ENCODE measurements at regions not wholly inside any gene's neighbourhood (a gene's known extent, or its start where the extent isn't known, plus 50 kb on each side); places are given as distances from the start of the nearest gene placed in this dataset.

DNA sequence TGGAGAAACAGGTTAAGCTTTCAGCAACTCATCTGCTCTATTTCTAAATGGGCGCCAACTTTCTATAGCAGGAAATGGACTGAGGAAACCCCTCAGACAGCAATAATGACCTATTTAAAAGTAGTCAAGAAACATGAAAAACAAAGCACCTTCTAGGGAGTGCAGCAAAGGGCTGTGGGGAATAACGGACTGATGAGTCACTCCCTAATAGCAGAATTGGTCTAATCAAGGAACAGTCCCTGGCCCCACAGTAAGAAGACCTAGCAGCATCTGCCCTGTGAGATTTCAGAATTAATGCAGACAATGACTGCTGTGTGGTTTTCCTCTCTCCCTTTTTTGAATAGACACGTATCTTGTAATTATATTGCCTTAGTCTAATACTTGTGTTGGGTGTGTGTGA is 602.9 kb downstream of the IPMK start:
- no peak overlapping the region for H3K27ac ChIP-seq
- 59 to 71% (median 65%) methylated on average over 3 of the region's 3 CpGs for WGBS, 5 donors

DNA sequence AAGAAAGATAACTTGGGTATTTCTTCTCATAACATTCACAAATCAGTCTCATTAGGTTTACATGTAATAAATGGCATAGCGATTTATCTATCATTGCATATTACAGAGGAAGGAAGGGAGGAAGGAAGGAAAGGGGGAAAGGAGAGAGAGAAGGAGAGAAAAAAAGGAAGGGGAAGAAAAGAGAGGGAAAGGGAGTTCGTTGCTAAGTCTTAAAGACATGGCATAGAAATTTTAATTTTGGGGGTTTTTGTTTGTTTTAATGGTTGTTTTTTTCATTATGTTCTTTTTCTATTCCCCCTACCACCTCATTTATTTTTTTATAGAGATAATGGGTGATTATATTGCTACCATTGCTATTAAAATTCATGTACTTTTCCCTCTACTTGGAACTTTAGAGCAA is 604.3 kb downstream of the IPMK start:
- 53 to 69% (median 62%) methylated on average over 2 of the region's 2 CpGs for WGBS, 5 donors
- Histone ChIP-seq H3K27ac (no peak overlapping the region), H3K9me3 (no peaks in the 10 kb centered on the region), H3K27me3 (no peaks in the 10 kb centered on the region), H3K36me3 (no peaks in the 10 kb centered on the region), H3K4me3 (no peak overlapping the region), H3K4me1 (no peaks in the 10 kb centered on the region)
- intact Hi-C loops (cut with DNase I; ENCODE audit: low total_unique reads), result no loop called here
- TF ChIP-seq POLR2A (IDR thresholded peaks at IDR 0.05) (no peak), CTCF (IDR thresholded peaks at IDR 0.05) (no peak), POLR2AphosphoS5 (IDR thresholded peaks at IDR 0.05) (no peak)
- no peak for DNase-seq

More for the DNA sequence above, 602.9 kb downstream of the IPMK start:
- Histone ChIP-seq H3K27me3 (no peaks in the 10 kb centered on the region), H3K4me1 (no peaks in the 10 kb centered on the region), H3K4me3 (no peak overlapping the region), H3K36me3 (no peaks in the 10 kb centered on the region), H3K9me3 (no peaks in the 10 kb centered on the region)
- TF ChIP-seq POLR2AphosphoS5 (IDR thresholded peaks at IDR 0.05) (no peak), CTCF (IDR thresholded peaks at IDR 0.05) (no peak), POLR2A (IDR thresholded peaks at IDR 0.05) (no peak), EP300 (IDR thresholded peaks at IDR 0.05) (no peak)
- DNase-seq, result no peak
- intact Hi-C loops (cut with DNase I; ENCODE audit: low total_unique reads), result no loop called here

DNA sequence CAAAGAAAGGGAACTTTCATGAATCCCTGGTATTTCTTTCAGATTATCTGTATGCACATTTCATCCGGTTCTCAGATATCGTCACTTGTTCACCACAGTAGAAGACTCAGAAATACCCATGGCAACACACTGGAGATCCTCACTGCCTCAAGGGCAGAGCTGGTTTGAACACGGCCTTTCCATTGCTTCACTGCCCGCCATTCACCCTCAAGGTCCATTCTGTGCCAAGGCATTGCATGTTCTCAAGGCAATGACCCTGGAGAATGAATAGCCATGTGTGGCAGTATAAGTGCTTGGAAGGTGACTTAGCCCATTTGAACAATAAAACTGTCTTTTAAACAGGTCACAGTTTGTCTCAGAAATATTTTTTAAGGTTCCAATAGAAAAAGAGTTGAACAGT is 606.5 kb downstream of the IPMK start:
- DNase-seq, result no peak
- intact Hi-C loops (cut with DNase I; ENCODE audit: low total_unique reads), result no loop called here
- Histone ChIP-seq H3K36me3 (no peaks in the 10 kb centered on the region), H3K9me3 (no peaks in the 10 kb centered on the region), H3K27ac (no peak overlapping the region), H3K27me3 (no peaks in the 10 kb centered on the region), H3K4me3 (no peak overlapping the region), H3K4me1 (no peaks in the 10 kb centered on the region)
- TF ChIP-seq CTCF (IDR thresholded peaks at IDR 0.05), result no peak
- TF ChIP-seq POLR2AphosphoS5 (IDR thresholded peaks at IDR 0.05), result no peak
- TF ChIP-seq EP300 (IDR thresholded peaks at IDR 0.05), result no peak
- TF ChIP-seq POLR2A (IDR thresholded peaks at IDR 0.05), result no peak
- WGBS, 5 donors, result 80 to 85% (median 84%) methylated on average over 4 of the region's 4 CpGs

GRCh38 chr10:57657164-57657765 is 610.4 kb downstream of the IPMK start:
- 17 to 26% (median 22%) methylated on average over 5 of the region's 5 CpGs for WGBS, 5 donors
- no peaks in the 10 kb centered on the region for H3K27me3 ChIP-seq
- no peak overlapping the region for H3K27ac ChIP-seq
- intact Hi-C loops (cut with DNase I; ENCODE audit: low total_unique reads), result no loop called here
- no peak overlapping the region for H3K4me3 ChIP-seq
- H3K9me3 ChIP-seq, result no peaks in the 10 kb centered on the region
- no peaks in the 10 kb centered on the region for H3K4me1 ChIP-seq
- H3K36me3 ChIP-seq, result no peaks in the 10 kb centered on the region
- TF ChIP-seq EP300 (IDR thresholded peaks at IDR 0.05) (no peak), CTCF (IDR thresholded peaks at IDR 0.05) (peak in 5 of 7 experiments; percentile 28 to 64 (median 62)), POLR2A (IDR thresholded peaks at IDR 0.05) (no peak), POLR2AphosphoS5 (IDR thresholded peaks at IDR 0.05) (no peak)
- DNase-seq, result peak; percentile 54 to 74

All from stomach (tissue), 8 donors.